Tibial artery (tissue), 4 donors: ENCODE measurements at regions not wholly inside any gene's neighbourhood (a gene's known extent, or its start where the extent isn't known, plus 50 kb on each side); places are given as distances from the start of the nearest gene placed in this dataset.

Experiments
- DNase-seq, 2 donors: peaks; one replicate each; pipeline ENCODE4 v3.0.0-alpha.2; 2019
- H3K27ac ChIP-seq, 2 donors: fragments of 200-600 bp; sonication (generic) in 1 of 2; 1 replicate in 1 of 2; 2 replicates in 1 of 2; pipeline ENCODE4 v1.5.1; 2018 to 2019; ENCODE audit warnings: mild to moderate bottlenecking in 1 of 2
- H3K27me3 ChIP-seq, 2 donors: fragments of 200-600 bp; sonication (generic) in 1 of 2; one replicate each; pipeline versions ENCODE4 v1.5.1 to v1.6.0; 2016 to 2019
- H3K36me3 ChIP-seq, 3 donors: fragments of 200-600 bp; sonication (generic) in 2 of 3; one replicate each; pipeline ENCODE4 v1.5.1; 2016 to 2019; ENCODE audit warnings: mild to moderate bottlenecking in 2 of 3
- H3K4me1 ChIP-seq, 4 donors: fragments of 200-600 bp; sonication (generic) in 2 of 4; 1 replicate in 3 of 4; 2 replicates in 1 of 4; pipeline ENCODE4 v1.5.1; 2016 to 2019
- H3K4me3 ChIP-seq, 2 donors: fragments of 200-600 bp; sonication (generic) in 1 of 2; 1 replicate in 1 of 2; 2 replicates in 1 of 2; pipeline ENCODE4 v1.5.1; 2018 to 2019; ENCODE audit warnings: mild to moderate bottlenecking in 2 of 2
- H3K9me3 ChIP-seq, 3 donors: fragments of 200-600 bp; sonication (generic) in 1 of 3; one replicate each; pipeline ENCODE4 v1.5.1; 2016 to 2019
- CTCF ChIP-seq, 2 experiments: fragments of 200-600 bp in 1 of 2; fragments of 450-650 bp in 1 of 2; IDR thresholded peaks; one replicate each; pipeline ENCODE4 v1.5.1; 2017 to 2019; ENCODE audit warnings: antibody characterized with exemption in 2 of 2, mild to moderate bottlenecking in 1 of 2, moderate library complexity in 1 of 2
- intact Hi-C: fragments of 100-400 bp; cut with DNase I; formaldehyde crosslinking; loops from one replicate; pipeline ENCODE4 v1.15.0; 2023; ENCODE audit warnings: low total_unique reads

- Histone ChIP-seq H3K27ac (no peak overlapping the region), H3K4me1 (no peaks in the 10 kb centered on the region), H3K9me3 (no peaks in the 10 kb centered on the region), H3K27me3 (no peaks in the 10 kb centered on the region), H3K4me3 (no peak overlapping the region), H3K36me3 (no peaks in the 10 kb centered on the region)
- no peak for DNase-seq
- TF ChIP-seq CTCF (IDR thresholded peaks at IDR 0.05), result no peak
- intact Hi-C loops, result no loop called here
Measured at GRCh38 chr4:100690812-100691211, 173.0 kb upstream of the EMCN start.

DNA sequence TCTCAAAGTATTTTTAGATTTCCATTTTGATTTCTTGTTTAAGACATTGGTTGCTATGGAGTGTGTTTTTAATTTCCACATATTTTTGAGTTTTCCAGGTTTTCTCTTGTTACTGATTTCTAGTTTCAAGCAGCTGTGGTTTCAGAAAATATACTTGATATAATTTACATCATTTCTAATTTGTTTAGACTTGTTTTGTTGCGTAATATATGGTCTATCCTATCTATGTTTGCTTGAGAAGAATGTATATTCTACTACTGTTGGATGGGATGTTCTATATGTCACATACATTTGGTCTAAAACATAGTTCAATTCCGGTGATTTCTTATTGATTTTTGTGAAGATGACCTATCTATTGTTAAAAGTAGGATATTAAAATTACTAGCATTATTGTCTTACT lies 170.5 kb upstream of the EMCN start:
- TF ChIP-seq CTCF (IDR thresholded peaks at IDR 0.05), result no peak
- no peak overlapping the region for H3K27ac ChIP-seq
- no peak overlapping the region for H3K4me3 ChIP-seq
- H3K36me3 ChIP-seq, result no peaks in the 10 kb centered on the region
- intact Hi-C loops, result no loop called here
- no peaks in the 10 kb centered on the region for H3K27me3 ChIP-seq
- no peaks in the 10 kb centered on the region for H3K4me1 ChIP-seq
- H3K9me3 ChIP-seq, result peaks cover 0 to 3% (median 0%) of the 10 kb centered on the region in 3 donors
- DNase-seq, result no peak

GRCh38 chr4:100682477-100683218 lies 164.8 kb upstream of the EMCN start:
- H3K27me3 ChIP-seq, result no peaks in the 10 kb centered on the region
- intact Hi-C loops, result no loop called here
- peaks cover 0 to 9% (median 0%) of the 10 kb centered on the region in 3 donors for H3K9me3 ChIP-seq
- no peaks in the 10 kb centered on the region for H3K4me1 ChIP-seq
- no peak for TF ChIP-seq CTCF (IDR thresholded peaks at IDR 0.05)
- no peaks in the 10 kb centered on the region for H3K36me3 ChIP-seq
- no peak overlapping the region for H3K27ac ChIP-seq
- DNase-seq, result no peak
- no peak overlapping the region for H3K4me3 ChIP-seq

DNA sequence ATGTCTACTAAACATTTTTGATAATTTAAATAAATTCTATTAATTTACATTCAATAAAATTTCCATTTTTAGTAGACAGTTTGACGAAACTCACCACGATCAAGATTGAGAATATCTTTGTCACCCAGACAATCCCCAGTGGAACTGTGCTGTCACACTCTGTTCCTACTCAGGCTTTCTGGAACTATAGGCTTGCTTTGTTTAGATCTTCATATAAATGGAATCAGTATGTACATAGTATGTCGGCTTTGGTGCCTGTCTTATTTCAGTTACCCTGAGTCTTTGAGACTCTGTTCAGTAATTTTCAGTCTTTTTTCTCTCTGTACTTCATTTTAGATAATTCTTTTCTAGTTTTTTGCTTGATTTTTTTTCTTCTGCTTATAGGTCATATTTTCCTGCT lies 163.5 kb upstream of the EMCN start:
- intact Hi-C loops, result no loop called here
- H3K4me3 ChIP-seq, result no peak overlapping the region
- no peak for DNase-seq

DNA sequence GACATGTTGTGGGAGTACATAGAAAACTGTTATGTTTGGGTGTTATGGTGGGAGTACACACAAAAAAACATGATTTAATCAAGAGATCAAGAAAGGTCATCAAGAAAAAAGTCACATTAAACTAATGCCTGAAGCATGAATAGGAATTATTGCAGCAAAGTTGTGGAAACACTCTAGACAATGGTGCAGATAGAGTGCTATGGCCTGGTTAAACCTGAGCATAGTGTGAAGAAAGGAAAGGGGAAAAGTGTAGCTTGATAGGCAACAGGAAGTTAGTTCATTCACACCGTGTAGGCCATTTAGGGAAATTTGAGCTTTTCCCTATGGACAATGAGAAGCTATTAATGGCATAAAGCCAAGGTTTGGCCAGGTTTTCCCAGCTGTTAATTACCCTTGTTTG lies 162.1 kb upstream of the EMCN start:
- Histone ChIP-seq H3K4me3 (no peak overlapping the region), H3K27ac (no peak overlapping the region), H3K36me3 (no peaks in the 10 kb centered on the region), H3K4me1 (no peaks in the 10 kb centered on the region), H3K9me3 (peaks cover 0 to 9% (median 0%) of the 10 kb centered on the region in 3 donors), H3K27me3 (no peaks in the 10 kb centered on the region)
- DNase-seq, result no peak
- no peak for TF ChIP-seq CTCF (IDR thresholded peaks at IDR 0.05)
- intact Hi-C loops, result no loop called here

More for the DNA sequence above, 163.5 kb upstream of the EMCN start:
- Histone ChIP-seq H3K4me1 (no peaks in the 10 kb centered on the region), H3K9me3 (peaks cover 0 to 9% (median 0%) of the 10 kb centered on the region in 3 donors), H3K36me3 (no peaks in the 10 kb centered on the region), H3K27me3 (no peaks in the 10 kb centered on the region), H3K27ac (no peak overlapping the region)
- no peak for TF ChIP-seq CTCF (IDR thresholded peaks at IDR 0.05)
